GM10248 (cell line): ENCODE measurements at regions not wholly inside any gene's neighbourhood (a gene's known extent, or its start where the extent isn't known, plus 50 kb on each side); places are given as distances from the start of the nearest gene placed in this dataset.

ENCODE experiments used
- CTCF ChIA-PET: fragments of 300-600 bp; sonication (Branson Sonifier 250); formaldehyde crosslinking; extraction: SDS; loops from one replicate; lab custom pipeline; 2021; ENCODE audit warnings: antibody characterized with exemption; lab: Yijun Ruan, JAX
- POLR2A ChIA-PET: fragments of 350-650 bp; sonication (Branson Sonifier 250); formaldehyde crosslinking; extraction: SDS; loops from one replicate; lab custom pipeline; 2020; ENCODE audit warnings: antibody characterized with exemption; lab: Yijun Ruan, JAX
- DNase-seq: peaks from one replicate; pipeline ENCODE4 v3.0.0; 2012; ENCODE audit errors: extremely low spot score
- TF ChIP-seq, protein P1 (sequence below): IDR thresholded peaks from 2 replicates; pipeline ENCODE4 v1.5.1; 2012; ENCODE audit warnings: mild to moderate bottlenecking, low read depth; ENCODE audit errors: extremely low read depth, missing control alignments, control extremely low read depth

DNA sequence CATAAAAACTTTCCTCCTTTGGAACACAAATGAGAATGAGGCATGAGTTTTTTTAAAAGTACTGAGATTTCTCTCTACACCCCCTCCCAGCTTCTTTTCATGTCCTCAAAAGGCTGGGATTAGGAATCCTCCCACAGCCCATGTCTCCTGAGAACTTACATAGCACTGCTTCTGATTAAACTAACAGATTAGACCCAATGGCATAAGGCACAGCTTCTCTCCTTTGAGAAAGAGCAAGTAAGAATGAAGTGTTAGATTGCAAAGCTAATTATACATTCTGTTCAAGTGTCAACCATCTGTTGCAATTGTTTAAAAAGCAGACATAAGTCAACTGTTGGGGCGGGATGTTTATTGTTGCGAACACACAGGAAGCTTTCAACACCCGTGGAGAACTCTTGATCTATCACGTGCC is 715.1 kb downstream of the CDH11 start:
- TF ChIP-seq, protein P1, sequence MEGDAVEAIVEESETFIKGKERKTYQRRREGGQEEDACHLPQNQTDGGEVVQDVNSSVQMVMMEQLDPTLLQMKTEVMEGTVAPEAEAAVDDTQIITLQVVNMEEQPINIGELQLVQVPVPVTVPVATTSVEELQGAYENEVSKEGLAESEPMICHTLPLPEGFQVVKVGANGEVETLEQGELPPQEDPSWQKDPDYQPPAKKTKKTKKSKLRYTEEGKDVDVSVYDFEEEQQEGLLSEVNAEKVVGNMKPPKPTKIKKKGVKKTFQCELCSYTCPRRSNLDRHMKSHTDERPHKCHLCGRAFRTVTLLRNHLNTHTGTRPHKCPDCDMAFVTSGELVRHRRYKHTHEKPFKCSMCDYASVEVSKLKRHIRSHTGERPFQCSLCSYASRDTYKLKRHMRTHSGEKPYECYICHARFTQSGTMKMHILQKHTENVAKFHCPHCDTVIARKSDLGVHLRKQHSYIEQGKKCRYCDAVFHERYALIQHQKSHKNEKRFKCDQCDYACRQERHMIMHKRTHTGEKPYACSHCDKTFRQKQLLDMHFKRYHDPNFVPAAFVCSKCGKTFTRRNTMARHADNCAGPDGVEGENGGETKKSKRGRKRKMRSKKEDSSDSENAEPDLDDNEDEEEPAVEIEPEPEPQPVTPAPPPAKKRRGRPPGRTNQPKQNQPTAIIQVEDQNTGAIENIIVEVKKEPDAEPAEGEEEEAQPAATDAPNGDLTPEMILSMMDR: no peak
- CTCF ChIA-PET: no interaction called here
- DNase-seq: no peak
- POLR2A ChIA-PET: no interaction called here

DNA sequence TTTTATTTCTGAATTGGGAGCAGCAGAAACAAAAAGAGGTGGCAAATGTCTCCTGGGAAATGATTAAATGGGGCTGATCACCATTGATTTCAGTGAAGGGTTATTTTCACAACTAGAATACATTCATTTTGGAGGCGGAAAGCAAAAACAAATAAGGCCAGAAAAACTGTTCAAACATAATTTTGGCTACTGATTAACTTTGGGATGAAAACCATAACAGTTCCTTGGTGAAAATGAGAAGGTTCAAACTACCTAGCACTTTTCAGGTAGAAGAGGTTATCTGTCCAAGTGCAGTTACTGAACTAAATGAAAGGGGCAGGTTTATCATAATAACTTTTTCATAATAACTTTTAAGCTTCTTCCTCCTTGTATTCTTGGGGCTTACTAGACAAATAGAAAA is 718.5 kb downstream of the CDH11 start:
- TF ChIP-seq, protein P1: no peak
- POLR2A ChIA-PET: no interaction called here
- CTCF ChIA-PET: no interaction called here
- DNase-seq: no peak

DNA sequence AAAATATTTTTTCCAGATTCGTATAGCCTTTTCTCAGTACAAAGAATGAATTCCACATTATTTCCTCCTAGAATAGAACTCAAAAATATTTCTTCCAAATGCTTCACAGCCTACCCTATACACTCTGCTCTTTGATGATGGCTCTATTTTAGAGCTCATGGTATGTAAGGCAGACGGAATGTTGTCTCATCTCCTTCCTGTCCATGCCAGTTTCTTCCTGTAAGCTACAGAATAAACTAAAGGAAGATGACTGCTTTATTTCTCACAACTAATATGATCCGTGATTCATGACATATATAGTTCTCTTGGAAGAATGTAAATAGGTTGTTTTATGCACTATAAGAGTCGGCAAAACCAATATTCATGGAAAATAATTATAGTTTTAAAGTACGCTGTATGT is 723.1 kb downstream of the CDH11 start:
- no peak for DNase-seq
- POLR2A ChIA-PET: no interaction called here
- CTCF ChIA-PET: no interaction called here
- TF ChIP-seq, protein P1: no peak

DNA sequence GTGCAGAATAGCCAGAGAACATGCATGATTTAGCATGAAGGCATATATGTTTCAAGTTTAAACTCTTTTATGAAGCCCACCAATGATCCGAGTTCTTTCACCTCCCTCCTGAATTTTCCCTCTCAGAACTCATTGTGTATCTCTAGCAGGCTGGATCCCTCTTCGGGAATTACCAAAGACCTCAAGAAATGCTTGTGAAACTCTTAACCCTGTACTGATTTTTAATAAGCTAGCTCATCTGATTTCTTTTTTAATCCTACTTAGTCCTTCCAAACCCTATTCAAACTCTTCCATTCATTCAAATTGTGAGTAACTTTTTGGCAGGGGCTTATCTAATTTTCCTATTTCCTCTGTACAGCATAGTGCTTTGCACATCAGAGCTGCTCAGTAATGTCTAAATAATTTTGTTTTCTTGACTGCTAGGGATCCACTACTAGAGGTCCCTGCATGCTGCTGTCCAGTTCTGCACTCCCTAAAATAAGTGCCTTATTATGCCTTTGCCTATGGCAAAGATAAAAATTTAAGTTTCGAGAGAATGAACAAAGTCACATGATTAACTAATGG is 723.8 kb downstream of the CDH11 start:
- POLR2A ChIA-PET: no interaction called here
- CTCF ChIA-PET: no interaction called here
- no peak for DNase-seq

DNA sequence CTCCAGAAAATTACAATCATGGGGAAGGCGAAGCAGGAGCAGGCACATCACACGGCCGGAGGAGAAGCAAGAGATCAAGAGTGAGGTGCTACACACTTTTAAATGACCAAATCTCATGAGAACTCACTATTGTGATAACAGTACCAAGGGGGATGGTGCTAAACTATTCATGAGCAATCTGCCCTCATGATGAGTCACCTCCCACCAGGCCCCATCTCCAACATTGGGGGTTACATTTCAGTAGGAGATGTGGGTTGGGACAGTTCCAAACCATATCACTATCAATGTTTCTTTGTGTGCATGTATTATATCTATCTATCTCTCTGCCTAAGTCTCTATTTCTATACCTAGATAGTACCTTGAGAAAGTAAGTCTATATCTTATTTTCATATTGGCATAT is 724.8 kb downstream of the CDH11 start:
- CTCF ChIA-PET: no interaction called here
- DNase-seq: no peak
- POLR2A ChIA-PET: no interaction called here

More for the DNA sequence above, 723.8 kb downstream of the CDH11 start:
- TF ChIP-seq, protein P1: no peak

DNA sequence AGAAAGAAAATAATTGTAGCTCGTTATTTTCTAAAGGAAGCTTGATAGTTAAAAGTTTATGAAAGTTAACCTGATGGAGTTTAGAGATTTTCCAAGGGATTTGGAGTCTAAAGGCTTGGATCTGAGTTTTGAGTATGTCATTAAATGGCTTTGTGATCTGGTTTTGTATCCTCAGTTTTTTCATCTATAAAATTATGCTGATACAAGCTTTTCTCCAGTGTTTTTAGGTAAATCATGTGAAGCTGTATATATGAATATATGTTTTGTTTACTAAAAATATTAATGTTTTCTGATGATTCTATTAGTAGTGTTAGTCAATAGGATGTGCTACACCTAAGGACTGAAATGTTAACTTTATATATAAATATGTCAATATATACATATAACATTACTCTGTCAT is 727.8 kb downstream of the CDH11 start:
- DNase-seq: no peak
- ChIA-PET CTCF (no interaction called here), POLR2A (no interaction called here)
- TF ChIP-seq, protein P1: no peak

More for the DNA sequence above, 724.8 kb downstream of the CDH11 start:
- TF ChIP-seq, protein P1: no peak
